ENCODE measurements at regions not wholly inside any gene's neighbourhood (a gene's known extent, or its start where the extent isn't known, plus 50 kb on each side); places are given as distances from the start of the nearest gene placed in this dataset.

DNA sequence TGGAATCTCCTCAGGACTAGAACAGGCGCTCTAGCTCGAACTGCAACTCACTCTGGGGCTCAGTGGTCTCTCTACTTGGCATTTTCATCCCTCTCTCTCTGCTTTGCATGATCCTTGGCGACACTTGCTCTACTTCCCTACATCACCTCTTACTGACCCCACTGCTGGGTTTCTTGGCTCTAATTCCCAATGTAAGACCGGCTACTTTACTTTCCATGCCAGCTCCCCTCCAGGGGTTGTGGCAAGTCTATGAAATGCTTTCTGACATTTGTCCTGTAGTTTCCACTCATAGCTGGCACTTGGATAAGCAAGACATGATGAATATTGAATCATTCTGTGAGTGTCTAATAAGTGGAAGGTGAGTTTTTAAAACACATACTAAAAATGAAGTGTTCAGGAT is 292.3 kb downstream of the USP25 start:
- in situ Hi-C loops (cut with MboI; ENCODE audit: low sequenced_read_pairs in 4 of 4) (no loop called here), intact Hi-C loops (cut with DNase I; ENCODE audit: low total_unique reads) (no loop called here)
- Histone ChIP-seq H3K27me3 (no peaks in the 10 kb centered on the region), H3K27ac (no peak overlapping the region), H3K4me1 (no peaks in the 10 kb centered on the region), H3K36me3 (no peaks in the 10 kb centered on the region), H3K9me3 (no peaks in the 10 kb centered on the region), H3K4me3 (no peak overlapping the region)
- DNase-seq (no peak), ATAC-seq (no peak)
- TF ChIP-seq, protein P1, sequence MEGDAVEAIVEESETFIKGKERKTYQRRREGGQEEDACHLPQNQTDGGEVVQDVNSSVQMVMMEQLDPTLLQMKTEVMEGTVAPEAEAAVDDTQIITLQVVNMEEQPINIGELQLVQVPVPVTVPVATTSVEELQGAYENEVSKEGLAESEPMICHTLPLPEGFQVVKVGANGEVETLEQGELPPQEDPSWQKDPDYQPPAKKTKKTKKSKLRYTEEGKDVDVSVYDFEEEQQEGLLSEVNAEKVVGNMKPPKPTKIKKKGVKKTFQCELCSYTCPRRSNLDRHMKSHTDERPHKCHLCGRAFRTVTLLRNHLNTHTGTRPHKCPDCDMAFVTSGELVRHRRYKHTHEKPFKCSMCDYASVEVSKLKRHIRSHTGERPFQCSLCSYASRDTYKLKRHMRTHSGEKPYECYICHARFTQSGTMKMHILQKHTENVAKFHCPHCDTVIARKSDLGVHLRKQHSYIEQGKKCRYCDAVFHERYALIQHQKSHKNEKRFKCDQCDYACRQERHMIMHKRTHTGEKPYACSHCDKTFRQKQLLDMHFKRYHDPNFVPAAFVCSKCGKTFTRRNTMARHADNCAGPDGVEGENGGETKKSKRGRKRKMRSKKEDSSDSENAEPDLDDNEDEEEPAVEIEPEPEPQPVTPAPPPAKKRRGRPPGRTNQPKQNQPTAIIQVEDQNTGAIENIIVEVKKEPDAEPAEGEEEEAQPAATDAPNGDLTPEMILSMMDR (IDR thresholded peaks at IDR 0.05 in 4 of 5, conservative IDR thresholded peaks at IDR 0.05 in 1 of 5): no peak
- no peak for TF ChIP-seq POLR2A (IDR thresholded peaks at IDR 0.05)

DNA sequence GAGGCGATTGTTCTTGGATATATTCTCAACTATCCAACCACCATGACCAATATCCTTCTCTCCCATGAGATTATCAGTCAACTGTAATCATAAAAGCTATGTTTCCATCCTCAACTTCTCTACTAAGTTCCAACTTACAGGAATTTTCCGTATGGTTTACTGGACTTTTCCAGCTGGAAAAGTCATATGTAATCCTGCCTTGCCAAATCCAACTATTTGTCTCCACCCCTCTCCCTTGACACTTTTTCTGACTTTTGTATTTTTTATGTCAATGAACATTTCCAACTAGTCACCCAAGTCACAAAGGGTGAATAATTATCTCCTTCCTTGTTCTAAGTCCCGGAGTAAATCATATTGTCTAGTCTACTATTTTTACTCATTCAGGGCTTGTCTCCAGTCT is 293.1 kb downstream of the USP25 start:
- no peaks in the 10 kb centered on the region for H3K27me3 ChIP-seq
- TF ChIP-seq POLR2A (IDR thresholded peaks at IDR 0.05): no peak
- TF ChIP-seq, protein P1 (IDR thresholded peaks at IDR 0.05 in 4 of 5, conservative IDR thresholded peaks at IDR 0.05 in 1 of 5): no peak
- no peak overlapping the region for H3K27ac ChIP-seq
- in situ Hi-C loops (cut with MboI; ENCODE audit: low sequenced_read_pairs in 4 of 4) (no loop called here), intact Hi-C loops (cut with DNase I; ENCODE audit: low total_unique reads) (no loop called here)
- H3K9me3 ChIP-seq: no peaks in the 10 kb centered on the region
- ATAC-seq (no peak), DNase-seq (no peak)
- H3K4me3 ChIP-seq: no peak overlapping the region
- H3K36me3 ChIP-seq: no peaks in the 10 kb centered on the region
- H3K4me1 ChIP-seq: no peaks in the 10 kb centered on the region

DNA sequence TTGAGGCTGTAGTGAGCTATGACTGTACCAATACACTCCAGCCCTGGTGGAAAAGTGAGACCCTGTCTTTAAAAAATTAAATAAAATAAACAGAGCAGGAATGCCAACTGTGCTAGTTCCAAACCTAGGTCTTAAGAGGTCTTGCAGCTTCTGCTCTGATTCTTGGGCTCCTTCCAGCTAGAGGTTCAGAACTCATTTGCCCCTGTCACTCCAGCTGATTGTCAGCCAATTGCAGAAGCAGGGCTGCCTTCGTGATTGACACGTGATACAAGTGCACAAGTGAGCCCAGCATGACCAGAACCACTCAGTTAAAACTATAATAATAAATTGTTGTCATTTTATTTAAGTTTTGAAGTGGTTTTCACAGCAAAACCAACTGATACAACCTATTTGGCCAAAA is 298.4 kb downstream of the USP25 start:
- TF ChIP-seq POLR2A (IDR thresholded peaks at IDR 0.05): no peak
- TF ChIP-seq, protein P1 (IDR thresholded peaks at IDR 0.05 in 4 of 5, conservative IDR thresholded peaks at IDR 0.05 in 1 of 5): no peak
- no peak overlapping the region for H3K27ac ChIP-seq
- intact Hi-C loops (cut with DNase I; ENCODE audit: low total_unique reads): no loop called here

DNA sequence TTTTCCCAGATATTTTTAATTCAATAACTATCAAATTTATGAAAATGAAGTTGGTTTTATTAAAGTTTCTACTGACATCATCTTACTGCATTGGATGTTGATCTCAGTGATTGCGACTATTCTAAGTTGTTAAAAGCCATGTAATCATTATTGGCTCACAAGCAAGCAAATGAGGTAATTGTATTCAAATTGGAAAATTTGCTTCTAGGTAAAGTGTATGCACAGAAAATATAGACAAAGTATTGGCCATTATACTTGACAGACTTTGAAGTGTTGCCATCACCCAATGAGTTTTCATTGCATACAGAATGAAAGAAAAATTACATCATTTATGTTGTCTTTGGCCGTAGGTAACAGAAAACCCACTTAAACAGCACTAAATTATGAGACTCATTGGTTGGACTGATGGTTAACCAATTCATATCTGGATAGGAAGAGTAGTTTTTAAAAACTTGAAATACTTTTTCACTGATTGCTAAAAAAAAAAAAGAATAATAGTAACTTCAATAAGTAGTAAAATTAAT is 299.2 kb downstream of the USP25 start:
- Histone ChIP-seq H3K4me1 (no peaks in the 10 kb centered on the region), H3K27me3 (no peaks in the 10 kb centered on the region), H3K9me3 (no peaks in the 10 kb centered on the region), H3K4me3 (no peak overlapping the region), H3K27ac (no peak overlapping the region), H3K36me3 (no peaks in the 10 kb centered on the region)
- no peak for ATAC-seq
- in situ Hi-C loops (cut with MboI; ENCODE audit: low sequenced_read_pairs in 4 of 4): no loop called here
- TF ChIP-seq POLR2A (IDR thresholded peaks at IDR 0.05): no peak
- TF ChIP-seq, protein P1 (IDR thresholded peaks at IDR 0.05 in 4 of 5, conservative IDR thresholded peaks at IDR 0.05 in 1 of 5): no peak
- intact Hi-C loops (cut with DNase I; ENCODE audit: low total_unique reads): no loop called here
- no peak for DNase-seq

More for the DNA sequence above, 298.4 kb downstream of the USP25 start:
- H3K9me3 ChIP-seq: no peaks in the 10 kb centered on the region
- no peak for DNase-seq
- in situ Hi-C loops (cut with MboI; ENCODE audit: low sequenced_read_pairs in 4 of 4): no loop called here
- no peak overlapping the region for H3K4me3 ChIP-seq
- H3K4me1 ChIP-seq: no peaks in the 10 kb centered on the region
- H3K27me3 ChIP-seq: no peaks in the 10 kb centered on the region
- no peaks in the 10 kb centered on the region for H3K36me3 ChIP-seq
- ATAC-seq: no peak

DNA sequence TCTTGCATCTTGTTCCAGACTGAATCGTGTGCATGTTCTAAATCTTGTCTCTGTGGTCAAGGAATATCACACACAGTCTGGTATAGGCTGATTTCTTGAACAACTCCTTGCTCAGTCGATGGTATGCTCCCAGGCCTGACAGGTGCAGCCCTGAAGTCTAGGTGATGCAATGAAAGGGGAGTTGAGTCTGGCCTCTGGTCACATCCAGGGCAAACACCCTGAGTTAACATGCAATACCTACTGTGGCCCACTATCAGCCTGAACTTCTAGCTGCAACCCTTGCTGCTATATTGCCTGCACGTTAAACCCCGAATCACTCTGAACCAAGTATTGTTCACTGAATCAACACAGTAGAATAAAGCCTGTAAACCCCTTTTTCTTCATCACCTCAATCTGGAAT is 303.4 kb downstream of the USP25 start:
- Histone ChIP-seq H3K27me3 (no peaks in the 10 kb centered on the region), H3K4me1 (no peaks in the 10 kb centered on the region), H3K36me3 (no peaks in the 10 kb centered on the region), H3K9me3 (no peaks in the 10 kb centered on the region), H3K27ac (no peak overlapping the region), H3K4me3 (no peak overlapping the region)
- in situ Hi-C loops (cut with MboI; ENCODE audit: low sequenced_read_pairs in 4 of 4) (no loop called here), intact Hi-C loops (cut with DNase I; ENCODE audit: low total_unique reads) (no loop called here)
- ATAC-seq (no peak), DNase-seq (no peak)
- no peak for TF ChIP-seq POLR2A (IDR thresholded peaks at IDR 0.05)
- TF ChIP-seq, protein P1 (IDR thresholded peaks at IDR 0.05 in 4 of 5, conservative IDR thresholded peaks at IDR 0.05 in 1 of 5): no peak

All from gastrocnemius medialis (tissue), 4 donors.